ENCODE measurements at regions not wholly inside any gene's neighbourhood (a gene's known extent, or its start where the extent isn't known, plus 50 kb on each side); places are given as distances from the start of the nearest gene placed in this dataset.

GRCh38 chr15:70196372-70197316 is 98.9 kb upstream of the TLE3 start:
- DNase-seq = peak; percentile 72

- DNase-seq = peak; percentile 81
These were observed 98.0 kb upstream of the TLE3 start for GRCh38 chr15:70195587-70196305.

GRCh38 chr15:70195171-70195570 is 97.5 kb upstream of the TLE3 start:
- no peak for DNase-seq

DNA sequence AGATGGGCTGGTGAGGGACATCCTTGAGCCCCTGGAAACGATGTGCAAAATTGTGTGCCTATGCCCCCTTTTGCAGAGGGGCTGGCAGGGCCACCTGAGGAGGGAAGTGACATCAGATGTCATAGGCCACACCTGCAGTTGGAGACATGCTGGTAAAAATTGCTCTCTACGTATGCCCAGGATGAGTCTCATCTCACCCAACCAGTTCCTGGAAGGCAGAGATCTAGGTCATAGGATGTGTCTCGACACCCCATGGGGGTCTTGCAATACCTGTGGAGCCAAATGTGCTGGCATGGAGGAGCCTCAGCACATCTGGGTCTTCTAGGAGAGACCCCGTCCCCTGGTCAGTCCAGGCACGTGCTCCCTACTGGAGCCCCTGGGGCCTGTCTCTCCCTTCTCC is 96.5 kb upstream of the TLE3 start:
- DNase-seq = no peak

DNA sequence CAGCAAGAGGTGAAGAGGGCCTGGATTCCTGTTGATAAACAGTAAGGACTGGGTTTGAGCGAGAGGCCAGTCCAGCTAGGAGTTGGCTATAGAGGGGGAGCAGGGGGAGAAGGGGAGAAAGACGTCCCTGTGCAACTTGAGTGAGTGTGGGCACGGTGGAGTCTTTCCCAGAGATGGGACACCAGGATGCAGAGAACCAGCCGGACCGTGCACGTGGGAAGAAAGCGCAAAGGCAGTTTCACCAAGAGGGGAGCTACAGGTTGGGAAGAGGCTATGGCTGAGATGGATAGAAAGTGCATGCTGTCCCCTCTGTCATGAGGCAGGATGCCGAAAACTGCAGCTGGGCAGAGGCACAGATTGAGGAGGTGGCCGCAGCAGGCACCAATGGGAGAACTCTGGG is 96.0 kb upstream of the TLE3 start:
- no peak for DNase-seq

DNA sequence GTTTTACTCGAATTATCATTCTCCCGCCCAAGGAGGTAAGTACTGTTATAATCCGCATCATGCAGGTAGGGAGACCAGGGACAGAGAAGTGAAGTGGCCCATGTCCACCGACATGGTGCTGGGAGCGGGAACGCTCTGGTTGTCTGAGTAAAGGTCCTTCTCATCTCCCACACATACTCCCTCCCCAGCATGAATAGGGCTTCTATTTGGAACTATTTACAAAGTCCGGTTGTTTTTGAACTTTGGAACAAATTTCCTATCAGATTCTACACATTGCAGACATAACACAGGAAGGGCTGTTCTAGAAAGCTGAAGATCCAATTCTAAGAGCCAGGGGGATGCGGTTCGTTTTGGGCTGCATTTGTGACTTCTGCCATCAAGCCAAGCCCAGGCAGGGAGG is 94.8 kb upstream of the TLE3 start:
- DNase-seq = no peak

DNA sequence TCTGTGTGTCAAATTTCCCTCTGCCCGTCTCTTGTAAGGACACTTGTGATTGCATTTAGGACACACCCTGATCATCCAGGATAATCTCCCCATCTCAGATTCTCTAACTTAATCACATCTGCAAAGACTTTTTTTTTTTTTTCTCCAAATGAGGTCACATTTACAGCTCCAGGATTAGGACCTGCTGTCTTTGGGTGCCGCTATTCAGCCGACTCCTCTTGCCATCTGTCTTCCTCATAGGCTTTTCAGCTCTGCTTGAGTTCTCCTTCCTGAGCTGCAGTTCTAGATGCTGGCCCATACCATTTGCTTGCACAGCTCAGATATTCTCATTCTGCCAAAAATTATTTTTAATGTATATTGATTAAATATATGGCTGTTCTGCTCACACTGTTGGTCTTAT is 94.3 kb upstream of the TLE3 start:
- no peak for DNase-seq

DNA sequence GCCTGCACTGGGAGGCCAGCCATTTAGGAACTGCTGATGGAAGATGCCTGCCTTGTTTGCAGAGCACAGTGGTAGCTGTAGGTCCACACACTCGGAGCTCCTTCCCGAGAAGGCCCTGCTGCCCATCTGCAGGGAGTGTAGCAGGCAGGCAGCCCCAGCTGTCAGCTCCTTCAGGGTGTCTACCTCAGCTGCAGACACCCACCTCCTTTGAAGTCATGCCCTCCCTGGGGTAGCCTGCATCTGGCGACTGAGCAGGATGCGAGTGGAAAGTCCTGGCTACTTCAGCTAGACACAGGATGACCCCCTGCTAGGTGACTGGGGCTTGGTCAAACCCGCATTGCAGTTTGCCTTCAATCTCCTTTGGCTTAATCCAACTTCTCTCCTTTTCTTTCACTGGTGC is 93.2 kb upstream of the TLE3 start:
- DNase-seq = no peak

DNA sequence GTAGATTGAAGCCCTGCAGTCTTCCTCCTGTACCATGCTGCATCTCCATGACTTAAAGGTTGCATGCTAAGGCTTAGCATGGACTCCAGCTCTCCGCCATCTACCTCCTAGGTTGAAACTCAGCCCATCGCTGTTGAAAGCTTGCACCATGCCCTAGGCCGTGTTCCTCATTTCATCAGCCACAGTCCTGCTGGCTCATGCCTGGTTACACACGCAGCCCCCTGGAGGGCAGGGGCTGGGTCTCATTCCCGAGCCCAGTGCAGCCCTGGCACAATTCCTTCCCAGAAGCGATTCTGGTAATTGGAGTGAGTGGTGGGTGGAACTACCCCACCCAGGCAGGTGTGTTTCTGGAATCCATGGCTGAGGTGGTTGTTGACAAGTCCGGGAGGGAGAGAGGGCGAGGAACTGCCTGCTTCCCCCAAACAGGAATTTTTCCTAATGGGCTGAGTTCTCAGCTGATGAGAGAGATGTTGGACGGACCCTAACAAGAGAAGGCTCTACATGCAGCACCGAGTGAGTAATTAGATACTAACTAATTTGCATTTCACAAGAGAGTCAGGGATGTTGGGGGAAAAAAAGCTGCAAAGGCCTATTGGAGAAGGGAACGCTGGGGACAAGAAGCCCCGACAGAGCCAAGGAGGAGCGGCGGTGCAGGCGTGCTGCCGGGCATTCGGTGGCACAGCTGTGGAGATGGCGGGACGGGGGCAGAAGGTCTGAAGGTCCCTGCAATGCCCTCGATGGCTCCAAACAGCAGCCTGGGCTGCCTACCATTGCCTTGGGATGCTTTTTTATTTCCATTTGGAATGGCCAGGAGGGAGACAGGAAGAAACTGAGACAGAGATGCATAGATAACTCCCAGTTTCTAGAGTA is 92.3 kb upstream of the TLE3 start:
- no peak for DNase-seq

GRCh38 chr15:70188286-70188685 is 90.6 kb upstream of the TLE3 start:
- DNase-seq = no peak

DNA sequence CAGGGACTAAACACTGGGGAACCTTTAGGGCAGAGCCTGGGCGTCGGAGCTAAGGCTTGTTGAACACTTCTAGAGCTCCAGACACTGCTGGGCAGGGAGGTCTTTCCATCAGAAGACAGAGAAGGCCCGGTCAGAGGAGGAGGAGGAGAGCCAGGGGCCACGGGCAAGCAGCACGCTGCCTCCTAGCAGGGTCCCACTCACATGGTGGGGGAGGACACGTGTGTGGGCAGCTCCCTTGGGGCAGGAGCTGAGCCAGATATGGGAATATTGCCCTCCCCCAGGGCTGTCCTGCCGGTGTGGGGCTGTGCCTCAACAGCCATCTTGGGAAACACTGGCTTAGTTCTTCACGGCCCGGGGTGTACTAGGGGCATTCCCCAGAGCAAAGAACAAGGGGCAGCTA is 89.6 kb upstream of the TLE3 start:
- DNase-seq = no peak

DNA sequence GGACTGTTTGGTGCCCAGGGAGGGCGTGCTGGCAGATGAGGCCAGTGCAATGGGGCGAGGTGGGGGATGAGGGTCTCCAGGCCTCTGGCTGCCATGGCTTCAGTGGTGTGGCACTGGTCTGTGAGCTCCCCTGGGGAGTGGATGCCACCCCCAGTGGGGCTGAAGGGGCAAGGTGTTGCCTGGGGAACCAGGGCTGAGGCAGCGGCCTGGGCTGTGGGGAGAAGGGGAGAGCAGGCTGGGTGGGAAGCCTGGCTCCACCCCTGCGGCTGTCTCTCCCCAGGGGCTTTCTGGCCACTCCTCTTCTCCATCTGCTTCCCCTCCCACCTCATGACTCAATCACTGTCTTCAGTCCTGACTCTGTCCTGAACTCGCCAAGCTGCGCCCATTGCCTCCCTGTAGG is 88.4 kb upstream of the TLE3 start:
- no peak for DNase-seq

DNA sequence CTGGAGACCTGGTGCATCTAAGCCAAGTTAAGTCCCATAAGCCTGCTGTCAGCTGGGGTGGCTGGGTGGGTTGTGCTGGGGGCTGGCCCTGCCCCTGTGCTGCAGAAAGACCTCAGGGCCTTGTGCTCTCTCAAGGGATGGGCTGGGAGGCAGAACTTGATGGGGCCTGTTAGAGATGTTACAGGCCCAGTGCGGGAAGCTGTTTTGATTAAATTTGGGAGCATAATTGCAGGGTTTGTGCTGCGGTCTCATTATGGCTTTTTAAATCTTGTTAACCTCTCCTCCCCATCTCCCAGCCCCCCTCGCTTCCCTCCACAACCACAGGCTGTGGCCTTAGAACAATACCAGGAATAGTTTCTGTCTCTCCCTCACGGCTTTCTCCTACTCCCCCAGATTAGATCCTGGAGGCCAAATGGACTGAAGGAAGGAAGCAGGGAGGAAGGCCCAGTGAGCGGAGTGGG is 87.6 kb upstream of the TLE3 start:
- DNase-seq = no peak

DNA sequence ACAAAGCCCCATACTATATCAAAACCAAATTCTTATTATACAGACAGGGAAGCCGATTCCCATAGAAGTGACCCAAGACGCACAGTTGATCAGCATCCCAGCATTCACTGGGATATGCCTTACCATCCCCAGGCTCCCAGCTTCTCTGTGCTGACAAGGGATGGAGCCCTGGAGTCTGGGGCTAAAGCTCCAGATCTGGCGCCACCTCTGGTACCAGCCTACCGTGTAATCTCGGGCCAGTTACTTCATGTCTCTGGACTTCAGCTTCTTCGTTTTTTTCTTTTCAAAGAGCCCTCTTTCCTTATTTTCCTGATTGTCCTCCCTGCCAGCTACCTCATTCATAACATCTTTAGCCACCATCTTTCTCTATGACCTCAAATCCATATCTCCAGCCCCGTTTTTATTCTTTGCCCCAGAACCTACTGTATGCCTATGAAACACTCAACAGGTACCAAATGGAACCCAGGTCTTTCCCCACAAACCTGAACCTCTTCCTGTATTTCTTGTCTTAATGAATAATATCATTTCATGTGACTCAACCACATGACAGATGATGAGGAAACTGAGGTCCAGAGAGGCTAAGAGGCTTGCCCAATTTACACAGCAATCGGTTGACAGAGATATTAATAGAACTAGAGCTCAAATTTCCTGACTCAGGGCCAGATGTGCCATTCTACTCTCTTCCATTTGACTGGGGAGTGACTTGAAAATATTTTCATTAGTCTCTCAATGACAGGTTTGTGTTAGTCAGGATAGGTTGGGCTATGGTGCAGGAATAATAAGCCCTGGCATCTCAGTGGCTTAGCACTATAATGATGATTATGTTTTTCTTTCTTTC is 85.4 kb upstream of the TLE3 start:
- DNase-seq = no peak

GRCh38 chr15:70181626-70182255 is 84.0 kb upstream of the TLE3 start:
- no peak for DNase-seq

DNA sequence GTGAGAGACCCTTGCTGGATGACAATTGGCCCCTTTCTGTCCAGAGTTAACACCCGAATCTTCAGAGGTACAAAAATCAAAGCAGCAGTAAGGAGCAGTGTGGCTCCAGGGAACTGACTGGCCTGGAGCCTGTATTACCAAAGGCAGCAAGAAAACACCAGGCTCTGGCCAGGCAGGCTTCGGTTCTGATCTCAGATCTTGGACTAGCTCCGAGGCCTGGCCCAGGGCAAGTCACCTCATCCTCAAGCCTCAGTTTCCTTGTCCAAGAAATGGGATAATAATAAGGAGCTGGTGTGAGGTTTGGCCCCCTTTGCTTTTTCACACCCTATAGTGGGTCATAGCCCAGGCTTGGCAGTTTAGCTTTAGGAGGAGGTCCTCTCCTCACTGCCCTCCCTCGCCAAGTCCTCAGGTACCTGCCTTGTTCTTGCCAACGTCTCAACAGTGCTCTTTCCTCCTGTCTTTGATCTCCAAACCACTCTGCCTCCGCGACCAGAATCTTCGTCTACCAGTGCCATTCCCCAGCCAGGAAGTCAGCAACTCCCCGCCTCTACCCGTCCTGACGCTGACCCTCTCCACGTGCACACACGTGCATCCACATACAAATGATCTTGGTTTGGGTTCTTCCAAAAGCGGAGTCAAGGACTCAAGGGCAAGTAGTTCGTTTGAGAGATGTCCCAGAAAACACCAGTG is 82.6 kb upstream of the TLE3 start:
- no peak for DNase-seq

DNA sequence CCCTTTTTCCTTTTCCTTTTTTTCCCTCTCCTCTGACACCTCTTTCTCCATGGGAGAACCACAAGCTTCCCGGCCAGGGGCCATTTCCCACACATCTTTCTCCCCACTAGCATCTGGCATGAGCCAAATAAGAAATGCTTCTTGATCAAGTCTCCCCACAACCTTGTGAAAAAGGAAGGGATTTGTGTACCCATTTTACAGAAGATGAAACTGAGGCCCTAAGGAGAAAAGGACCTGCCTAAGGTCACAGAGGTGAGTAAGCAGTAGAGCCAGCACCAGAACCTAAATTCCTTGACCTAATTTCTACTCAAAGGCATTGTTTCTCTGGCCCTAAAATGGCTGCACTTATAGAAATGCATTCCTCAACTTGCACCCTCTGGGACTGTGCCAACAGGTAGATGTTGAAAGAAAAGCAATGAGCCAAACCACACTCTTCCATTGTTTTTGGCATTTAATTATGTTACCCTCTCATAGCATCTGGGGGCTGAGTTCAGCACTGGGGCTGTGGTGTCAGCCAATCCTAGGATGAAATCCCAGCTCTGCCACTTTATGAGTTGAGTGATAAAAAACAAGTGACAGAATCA is 81.7 kb upstream of the TLE3 start:
- DNase-seq = no peak

DNA sequence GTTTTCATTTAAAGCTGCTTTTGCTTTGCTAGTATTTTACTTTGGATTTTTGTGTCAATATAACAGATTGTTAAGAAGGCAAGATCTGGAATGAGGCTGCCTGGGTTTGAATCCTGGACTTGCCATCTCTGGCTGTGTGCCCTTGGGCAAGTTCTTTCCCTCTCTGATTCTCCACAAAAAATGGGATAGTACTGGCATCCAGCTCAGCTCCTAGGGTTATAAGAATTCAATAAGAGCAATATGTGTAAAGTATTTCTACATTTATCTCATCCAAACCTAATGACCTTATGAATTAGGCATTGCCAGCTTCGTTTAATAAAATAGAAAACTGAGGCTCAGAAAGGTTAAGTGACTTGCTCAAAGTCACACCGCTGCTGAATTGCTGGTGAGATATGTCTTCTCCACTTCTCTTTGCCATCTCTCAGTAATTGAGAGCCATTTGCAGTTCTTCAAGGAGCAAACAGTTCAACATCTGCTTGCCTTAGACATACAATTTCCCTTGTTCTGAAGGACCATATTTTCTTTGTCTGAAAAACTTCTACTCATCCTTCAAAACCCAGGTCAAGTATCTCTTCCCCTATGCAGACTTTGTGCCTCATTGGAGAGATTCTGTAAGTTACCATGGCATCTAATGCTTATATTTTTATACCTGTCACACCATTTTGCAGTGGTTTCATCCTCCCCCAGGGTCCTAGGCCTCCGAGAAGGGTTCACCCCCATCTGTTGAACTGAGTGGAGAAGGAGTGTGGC is 80.8 kb upstream of the TLE3 start:
- DNase-seq = no peak

- no peak for DNase-seq
These were observed 75.0 kb upstream of the TLE3 start for GRCh38 chr15:70172566-70173225.

All from right forelimb (tissue), 1 donor.